ENCODE measurements at regions not wholly inside any gene's neighbourhood (a gene's known extent, or its start where the extent isn't known, plus 50 kb on each side); places are given as distances from the start of the nearest gene placed in this dataset.

DNA sequence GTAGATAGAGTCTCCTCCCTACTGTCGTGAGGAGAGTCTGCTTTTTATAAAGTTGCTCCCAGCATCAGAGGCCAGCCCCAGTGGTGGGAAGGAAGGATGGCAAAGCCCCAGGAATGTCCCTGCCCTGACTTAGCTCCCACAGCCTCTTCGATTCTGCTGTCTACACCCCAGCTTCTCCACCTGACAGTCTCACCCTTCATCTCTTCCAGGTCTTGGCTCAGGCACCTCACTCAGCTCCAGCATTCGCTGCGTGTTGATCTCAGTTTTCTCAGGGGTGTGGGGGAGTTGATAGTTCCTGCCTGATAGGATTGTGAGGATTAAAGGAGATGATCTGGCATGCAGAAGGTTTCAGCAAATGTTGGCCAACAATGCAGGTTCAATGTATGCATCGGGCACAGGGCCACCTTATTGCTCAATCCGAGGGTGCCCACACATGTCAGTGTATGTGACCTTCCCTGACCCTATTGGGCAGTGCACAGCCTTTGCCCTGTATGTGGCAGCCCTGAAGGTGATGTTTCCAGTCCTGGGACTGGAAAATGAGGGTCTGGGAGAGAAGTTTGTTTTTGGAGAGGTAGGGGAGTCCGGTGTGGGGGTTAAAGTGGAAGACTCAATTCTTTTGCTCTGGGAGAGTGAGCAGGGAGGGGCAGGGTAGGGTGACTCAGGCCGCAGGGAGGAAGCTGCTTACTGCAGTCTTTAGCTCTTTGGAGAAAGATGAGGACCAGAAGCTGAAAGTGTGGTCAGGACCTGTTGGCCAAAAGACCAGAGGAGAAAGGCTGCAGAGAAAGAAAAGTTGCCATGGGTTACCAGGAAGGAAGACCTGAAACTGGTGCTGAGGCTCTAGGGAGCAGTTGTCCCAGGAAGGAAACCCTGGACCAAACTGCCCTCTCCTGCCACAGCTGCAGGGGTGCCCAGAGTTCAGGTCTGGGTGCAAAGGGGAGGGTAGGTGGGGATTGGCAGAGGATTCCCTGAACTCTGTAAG is 153.2 kb downstream of the MACROH2A1 start (continued):
- TF ChIP-seq NR2F6 (IDR thresholded peaks at IDR 0.05) (0 out of 2 replicates have a peak, but pooled peaks have one; percentile 27), NR2F6 (CRISPR knock-in tag; IDR thresholded peaks at IDR 0.05) (peak; percentile 54), FOXA3 (CRISPR knock-in tag; IDR thresholded peaks at IDR 0.05) (no peak), TCF12 (IDR thresholded peaks at IDR 0.05) (no peak), TCF12 (CRISPR knock-in tag; IDR thresholded peaks at IDR 0.05) (no peak)

GRCh38 chr5:135244620-135245021 is 154.4 kb downstream of the MACROH2A1 start:
- no peaks in the 10 kb centered on the region for H3K27me3 ChIP-seq (ENCODE audit: control insufficient read depth in 1 of 2, insufficient read depth in 2 of 2, low read length in 2 of 2)
- H2AFZ ChIP-seq (ENCODE audit: low read length): no peak overlapping the region
- no peak overlapping the region for H3K27ac ChIP-seq (ENCODE audit: extremely low read length, insufficient read depth, low read length)
- DNase-seq (ENCODE audit: low spot score) (no peak), FAIRE-seq (no peak), ATAC-seq (no peak)
- H3K9ac ChIP-seq (ENCODE audit: insufficient read depth, low read depth, low read length): no peak overlapping the region
- POLR2A ChIA-PET: interaction anchor here (0.9 to 1.0 kb wide), 2 partner anchors 19 to 22 kb away, joined by 4 to 5 read pairs; no protein-coding TSS in a partner anchor
- no peaks in the 10 kb centered on the region for H3K9me3 ChIP-seq (ENCODE audit: low read length)
- H3K36me3 ChIP-seq (replicated peaks in 1 of 2; ENCODE audit: control insufficient read depth in 1 of 2, insufficient read depth in 2 of 2, low read length in 2 of 2): no peaks in the 10 kb centered on the region
- no peak overlapping the region for H3K4me2 ChIP-seq (ENCODE audit: low read depth, low read length)
- H3K79me2 ChIP-seq (ENCODE audit: insufficient read depth, low read length): no peaks in the 10 kb centered on the region
- no CpG with 5 or more reads among the region's 3 CpGs for WGBS (ENCODE audit: low lambda C conversion rate)
- in situ Hi-C loops (cut with HindIII; ENCODE audit: extremely low pct_ligation_motif_present, low pct_unique_long_range_greater_than_20kb) (no loop called here), intact Hi-C loops (cut with micrococcal nuclease; ENCODE audit: unreplicated experiment) (no loop called here)
- H4K20me1 ChIP-seq (ENCODE audit: insufficient read depth, low read length): no peaks in the 10 kb centered on the region
- TF ChIP-seq RFX1 (IDR thresholded peaks at IDR 0.05) (no peak), HES4 (CRISPR knock-in tag; IDR thresholded peaks at IDR 0.05; ENCODE audit: borderline replicate concordance) (no peak), ATAD3A (CRISPR knock-in tag; IDR thresholded peaks at IDR 0.05) (no peak), NCOA5 (CRISPR knock-in tag; IDR thresholded peaks at IDR 0.05) (no peak), IRX3 (CRISPR knock-in tag; IDR thresholded peaks at IDR 0.05; ENCODE audit: borderline replicate concordance, low read depth) (no peak)
- CTCF ChIA-PET (ENCODE audit: low intra/inter-chr PET ratio, low total read pairs): no interaction called here
- BruUV-seq (replicated peaks): no TSS peak
- peaks cover 48% of the 10 kb centered on the region for H3K4me1 ChIP-seq (ENCODE audit: insufficient read depth, low read length)
- no peak overlapping the region for H3K4me3 ChIP-seq (replicated peaks in 1 of 3; ENCODE audit: insufficient read depth in 1 of 3, low read depth in 2 of 3, low read length in 3 of 3)

Data from HepG2 (cell line).